NCI-H748 (cell line): ENCODE measurements at regions not wholly inside any gene's neighbourhood (a gene's known extent, or its start where the extent isn't known, plus 50 kb on each side); places are given as distances from the start of the nearest gene placed in this dataset.

ENCODE experiments used
- DNase-seq: peaks from one replicate; lab custom pipeline; 2025; ENCODE audit not compliant: unreplicated experiment; lab: John Stamatoyannopoulos, UW

DNA sequence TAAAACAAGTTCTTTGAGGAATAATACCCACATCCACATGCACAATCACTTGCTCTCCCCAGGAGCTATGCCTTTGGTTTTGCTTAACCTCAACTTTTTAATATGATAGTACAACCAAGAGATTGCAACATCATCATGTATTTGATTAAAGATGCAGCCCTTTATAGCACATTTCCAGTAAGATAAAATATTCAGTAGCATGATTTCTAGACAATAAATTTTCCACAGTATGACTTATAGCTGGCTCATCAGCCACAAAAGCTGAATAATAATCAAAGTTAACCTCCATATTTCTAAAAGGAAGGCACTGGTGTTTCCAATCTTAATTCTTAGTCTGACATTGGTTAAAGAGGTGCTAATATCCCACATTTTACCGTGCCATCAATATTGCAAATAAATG, 622.5 kb downstream of the TBL1XR1 start:
- DNase-seq: no peak

DNA sequence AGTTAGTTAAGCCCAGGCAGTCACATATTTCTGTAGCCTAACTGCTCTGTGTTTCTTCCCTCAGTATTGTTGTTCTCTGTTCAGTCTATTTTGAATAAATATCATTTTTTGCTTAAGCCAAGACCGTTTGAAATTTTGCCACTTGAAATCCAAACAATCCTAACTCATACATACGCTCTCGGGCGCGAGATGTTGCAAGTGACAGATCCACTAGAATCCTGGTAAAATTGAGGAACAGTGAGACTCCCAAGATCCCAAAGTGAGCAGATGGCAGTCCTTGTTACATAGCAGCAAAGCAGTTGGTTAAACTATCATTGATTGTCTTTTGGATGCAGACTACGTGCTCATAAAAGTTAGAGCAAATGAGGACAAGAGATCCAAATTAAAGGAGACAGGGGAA, 625.4 kb downstream of the TBL1XR1 start:
- DNase-seq: no peak

- DNase-seq: no peak
These were observed 626.3 kb downstream of the TBL1XR1 start for GRCh38 chr3:176570992-176571391.

DNA sequence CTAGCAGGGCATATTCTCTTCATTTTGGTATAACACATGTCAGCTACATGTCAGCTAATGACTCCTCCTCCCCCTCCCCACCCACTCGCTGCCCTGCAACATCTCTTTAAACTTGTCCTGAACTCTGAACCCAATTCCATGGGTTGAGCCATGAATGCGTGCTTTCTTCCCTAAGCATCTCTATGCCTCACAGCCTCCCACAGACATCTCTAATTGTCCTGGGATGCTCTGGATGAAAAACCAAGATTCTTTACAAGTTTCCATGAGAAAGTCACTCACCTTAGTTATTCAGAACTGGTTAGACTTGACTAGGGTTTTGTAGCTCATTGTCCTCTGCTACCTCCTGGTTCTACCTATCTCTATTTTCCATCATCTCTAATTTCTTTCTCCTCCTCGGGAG, 629.1 kb downstream of the TBL1XR1 start:
- DNase-seq: no peak

- no peak for DNase-seq
These were observed 630.5 kb downstream of the TBL1XR1 start for GRCh38 chr3:176566757-176567156.

GRCh38 chr3:176562331-176562730, 635.0 kb downstream of the TBL1XR1 start:
- DNase-seq: peak; percentile 60

DNA sequence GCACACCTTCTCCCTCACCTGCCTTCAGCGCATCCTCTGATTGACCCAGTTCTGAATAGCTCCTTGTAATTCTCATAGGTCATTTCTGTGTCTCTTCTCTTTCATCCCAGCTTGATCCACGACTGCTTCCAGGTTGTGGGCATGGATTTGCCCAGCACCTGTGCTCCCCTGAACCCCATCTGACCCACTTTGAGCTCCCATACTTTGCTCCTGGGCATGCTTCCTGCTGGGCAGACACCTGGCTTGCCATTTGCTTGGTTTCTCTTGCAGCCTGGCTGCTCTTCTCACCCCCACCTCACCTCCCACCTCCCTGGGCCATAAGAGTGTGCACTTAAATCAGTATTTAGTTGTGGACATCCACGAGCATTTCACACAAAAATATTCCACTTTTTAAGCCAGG, 635.5 kb downstream of the TBL1XR1 start:
- peak; percentile 39 for DNase-seq

DNA sequence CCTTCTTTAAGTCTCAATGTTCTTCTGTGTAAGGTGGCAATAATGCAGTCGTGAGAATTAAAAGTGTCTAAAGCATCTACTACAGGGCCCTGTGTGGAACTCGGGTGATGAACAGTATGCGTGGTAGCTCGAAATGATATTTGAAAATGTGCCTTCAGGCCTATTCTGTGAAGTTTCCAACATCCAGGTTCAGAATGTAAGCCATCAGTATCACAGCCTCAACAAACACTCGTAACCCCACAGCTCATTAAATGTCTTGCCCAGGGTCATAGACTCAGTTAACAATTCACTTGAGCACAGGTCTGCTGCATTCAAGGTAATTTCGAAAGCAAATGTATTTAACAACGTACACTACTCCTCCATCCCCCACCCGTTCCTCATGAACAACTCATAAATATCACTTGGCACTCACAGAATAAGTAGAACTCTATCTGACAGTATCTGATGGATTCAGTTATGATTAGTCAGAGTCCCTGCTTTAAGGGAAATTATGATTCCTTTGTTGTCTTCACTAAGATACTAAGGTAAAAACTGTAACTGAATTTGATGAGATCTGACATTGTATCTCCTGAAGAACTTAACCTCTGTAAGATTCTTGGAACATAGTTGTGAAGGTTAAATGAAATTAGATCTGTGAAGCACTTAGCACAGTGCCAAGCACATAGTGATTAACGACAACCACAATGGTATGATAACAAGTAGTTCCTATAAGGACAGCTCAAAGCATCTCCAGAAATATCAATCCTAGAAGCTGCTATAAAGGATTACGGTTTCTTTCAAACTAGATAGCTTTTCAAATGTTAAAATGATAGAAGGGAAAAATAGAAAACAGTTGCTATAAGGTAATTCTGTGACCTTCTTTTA, 642.3 kb downstream of the TBL1XR1 start:
- DNase-seq: peak; percentile 16

GRCh38 chr3:176554264-176554663, 643.0 kb downstream of the TBL1XR1 start:
- no peak for DNase-seq

DNA sequence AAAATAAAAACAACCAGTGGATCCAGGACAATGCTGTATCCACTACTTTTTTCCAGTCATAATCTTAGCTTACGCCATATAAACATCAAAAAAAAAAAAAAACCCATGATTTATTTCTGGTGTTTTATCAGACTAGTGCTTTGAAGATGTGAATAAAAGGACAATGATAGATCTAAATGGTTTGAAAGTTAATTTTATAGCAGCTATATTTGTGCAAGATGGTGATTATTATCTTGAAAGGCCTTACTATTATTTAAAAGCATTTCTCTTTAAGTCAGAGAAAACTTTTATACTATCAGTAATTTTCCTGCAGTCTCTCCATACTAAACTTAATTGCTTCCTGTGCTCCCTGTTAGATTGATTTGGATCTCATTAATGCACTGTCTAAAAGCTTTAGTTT, 670.3 kb downstream of the TBL1XR1 start:
- DNase-seq: no peak

GRCh38 chr3:176526225-176526624, 671.1 kb downstream of the TBL1XR1 start:
- no peak for DNase-seq

GRCh38 chr3:176523114-176523513, 674.2 kb downstream of the TBL1XR1 start:
- no peak for DNase-seq

DNA sequence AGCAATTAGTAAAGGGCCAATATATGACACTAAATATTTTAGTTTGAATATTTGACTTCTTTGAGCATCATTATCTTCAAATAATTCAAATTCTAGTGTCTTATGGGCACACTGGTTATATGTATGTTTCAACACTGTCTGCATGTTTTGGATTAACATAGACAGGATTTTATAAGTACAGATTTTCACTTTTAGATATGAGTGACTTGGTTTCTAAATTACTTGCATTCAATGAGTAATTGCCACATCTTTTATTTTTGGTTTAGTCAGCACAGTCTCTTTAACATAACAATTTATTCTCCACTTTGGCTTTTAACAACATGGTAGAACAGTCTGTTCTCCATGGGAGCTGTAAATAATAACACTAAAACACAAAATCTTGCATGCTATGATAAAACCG, 674.8 kb downstream of the TBL1XR1 start:
- DNase-seq: no peak

GRCh38 chr3:176521531-176522175, 675.6 kb downstream of the TBL1XR1 start:
- DNase-seq: no peak

DNA sequence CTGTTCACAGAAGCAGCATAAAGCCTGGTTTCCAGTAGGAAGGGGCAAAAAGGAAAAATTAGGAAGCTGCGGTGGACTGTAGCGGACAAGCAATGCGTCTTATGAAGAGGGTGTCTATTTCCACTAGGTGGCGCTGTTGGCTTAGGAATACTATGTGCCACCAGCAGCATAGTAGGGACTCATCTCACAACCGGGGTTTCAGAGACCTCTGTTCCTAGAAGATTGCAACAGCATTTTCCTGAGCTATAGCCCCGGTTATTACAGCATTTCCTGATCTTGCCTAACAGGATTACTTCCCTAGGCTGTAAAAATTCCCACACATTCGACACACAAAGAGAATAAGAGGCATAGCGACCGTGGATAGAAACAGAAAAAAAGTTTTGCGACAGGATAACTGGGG, 683.0 kb downstream of the TBL1XR1 start:
- no peak for DNase-seq

- no peak for DNase-seq
These were observed 683.7 kb downstream of the TBL1XR1 start for GRCh38 chr3:176513604-176514003.

- no peak for DNase-seq
These were observed 685.2 kb downstream of the TBL1XR1 start for GRCh38 chr3:176512037-176512436.

DNA sequence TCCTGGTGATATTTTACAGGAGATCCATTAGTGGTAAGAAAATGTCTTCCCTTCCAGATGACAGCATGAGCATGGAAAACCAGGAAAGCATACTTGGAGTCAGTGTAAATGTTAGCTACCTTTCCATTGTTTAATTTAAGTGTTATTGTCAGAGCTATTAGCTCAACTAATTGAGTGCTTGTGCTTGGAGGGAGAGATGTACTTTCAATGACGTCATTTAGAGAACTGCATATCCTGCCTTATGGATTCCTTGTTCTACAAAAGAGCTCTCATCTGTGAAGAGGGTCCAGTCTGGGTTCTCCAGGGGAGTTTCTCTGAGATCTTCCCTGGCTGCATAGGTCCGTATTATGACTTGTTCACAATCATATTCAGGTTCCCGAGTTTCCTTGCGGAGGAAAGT, 687.2 kb downstream of the TBL1XR1 start:
- no peak for DNase-seq

GRCh38 chr3:176505878-176506621, 691.2 kb downstream of the TBL1XR1 start:
- DNase-seq: peak; percentile 14

DNA sequence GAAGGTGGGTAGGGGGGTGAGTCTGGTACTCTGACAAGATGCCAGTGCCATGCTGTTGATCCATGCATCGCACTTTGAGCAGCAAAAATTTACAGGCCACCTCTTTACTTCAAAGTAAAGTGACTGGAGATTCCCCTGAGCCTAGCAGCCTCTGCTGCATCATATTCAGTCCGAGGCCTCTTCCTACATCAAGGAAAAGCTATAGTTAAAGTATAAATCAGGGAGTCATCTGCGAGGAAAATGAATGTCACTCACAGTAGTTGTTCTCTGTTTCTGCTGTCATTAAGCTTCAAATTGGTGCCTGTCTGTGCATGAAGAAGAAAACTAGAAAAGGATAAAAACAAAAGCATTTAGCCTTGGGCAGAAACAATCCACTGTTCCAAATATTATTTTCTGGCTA, 706.2 kb downstream of the TBL1XR1 start:
- DNase-seq: no peak

- DNase-seq: no peak
These were observed 706.9 kb downstream of the TBL1XR1 start for GRCh38 chr3:176490357-176490756.

DNA sequence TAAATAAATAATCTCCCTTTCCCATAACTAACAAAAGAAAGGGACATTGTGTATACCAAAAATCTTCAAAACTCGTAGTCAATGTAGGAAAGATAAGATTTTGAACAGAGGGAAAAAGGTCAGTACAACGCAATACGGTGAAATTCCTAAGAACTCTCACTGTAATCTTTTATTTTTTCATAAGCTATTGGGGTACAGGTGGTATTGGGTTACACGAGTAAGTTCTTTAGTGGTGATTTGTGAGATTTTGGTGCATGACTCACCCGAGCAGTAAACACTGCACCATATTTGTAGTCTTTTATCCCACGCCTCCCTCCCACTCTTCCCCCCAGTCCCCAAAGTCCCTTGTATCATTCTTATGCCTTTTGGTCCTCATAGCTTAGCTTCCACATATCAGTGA, 718.0 kb downstream of the TBL1XR1 start:
- no peak for DNase-seq
